ENCODE measurements at regions not wholly inside any gene's neighbourhood (a gene's known extent, or its start where the extent isn't known, plus 50 kb on each side); places are given as distances from the start of the nearest gene placed in this dataset.

DNA sequence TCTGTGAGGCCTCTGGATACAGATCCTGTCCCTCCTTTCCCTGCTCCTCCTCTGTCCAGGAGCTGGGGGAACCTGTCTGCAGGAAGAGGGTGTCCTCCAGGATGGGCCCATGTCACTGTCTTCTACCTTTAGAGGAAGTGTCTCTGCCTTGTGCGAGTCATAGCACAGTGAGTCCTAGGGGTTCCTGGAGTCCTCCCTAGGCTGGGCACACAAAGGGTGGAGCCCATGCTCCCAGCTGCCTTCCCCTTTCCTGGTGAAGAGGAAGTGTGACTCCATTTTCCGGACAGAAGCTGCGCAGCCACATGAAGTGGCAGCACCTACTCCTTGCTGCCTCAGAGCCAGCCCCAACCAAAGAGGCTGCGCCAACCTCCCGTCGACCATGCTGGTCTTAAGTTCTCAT lies 112.2 kb downstream of the CTTN start:
- WGBS (ENCODE audit: insufficient coverage) = 92% methylated on average over 6 of the region's 6 CpGs
- H3K4me1 ChIP-seq (ENCODE audit: control insufficient read depth, insufficient read depth, low read length) = no peaks in the 10 kb centered on the region
- no peak overlapping the region for H3K4me3 Mint-ChIP-seq

DNA sequence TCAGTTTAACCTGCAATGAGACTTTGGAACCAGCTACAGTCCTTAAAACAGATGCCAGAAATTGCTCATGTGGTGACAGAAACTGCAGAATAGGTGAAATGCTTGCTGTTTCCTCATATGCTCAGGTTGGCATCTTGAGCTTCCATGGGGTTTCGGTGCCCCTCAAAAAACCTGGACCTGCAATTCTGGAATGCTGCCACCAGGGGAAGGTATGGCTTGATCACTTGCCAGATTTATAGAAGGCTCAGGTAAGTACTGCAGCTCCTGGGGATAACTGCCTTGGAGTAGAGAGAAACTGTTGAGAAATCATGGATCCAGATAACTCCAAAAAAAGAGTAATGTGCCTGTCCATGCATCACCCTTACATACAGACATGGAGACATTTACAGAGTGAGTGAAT lies 113.0 kb downstream of the CTTN start:
- 97% methylated on average over 1 of the region's 1 CpG for WGBS (ENCODE audit: insufficient coverage)
- peaks cover 9 to 11% of the 10 kb centered on the region in 2 donors for H3K9me3 Mint-ChIP-seq
- intact Hi-C loops (cut with micrococcal nuclease) = no loop called here
- Histone ChIP-seq H3K27me3 (ENCODE audit: control insufficient read depth, insufficient read depth, low read length) (no peaks in the 10 kb centered on the region), H3K27ac (ENCODE audit: low read length) (no peak overlapping the region), H3K36me3 (ENCODE audit: control insufficient read depth, insufficient read depth, low read length) (no peaks in the 10 kb centered on the region), H3K9me3 (ENCODE audit: control insufficient read depth, insufficient read depth, low read length) (peaks cover 9% of the 10 kb centered on the region), H3K4me1 (ENCODE audit: control insufficient read depth, insufficient read depth, low read length) (no peaks in the 10 kb centered on the region), H3K4me3 (ENCODE audit: low read length) (no peak overlapping the region)
- peaks cover 11 to 53% of the 10 kb centered on the region in 2 donors for H3K27me3 Mint-ChIP-seq (ENCODE audit: low read depth in 2 of 2)
- TF ChIP-seq, protein P1, sequence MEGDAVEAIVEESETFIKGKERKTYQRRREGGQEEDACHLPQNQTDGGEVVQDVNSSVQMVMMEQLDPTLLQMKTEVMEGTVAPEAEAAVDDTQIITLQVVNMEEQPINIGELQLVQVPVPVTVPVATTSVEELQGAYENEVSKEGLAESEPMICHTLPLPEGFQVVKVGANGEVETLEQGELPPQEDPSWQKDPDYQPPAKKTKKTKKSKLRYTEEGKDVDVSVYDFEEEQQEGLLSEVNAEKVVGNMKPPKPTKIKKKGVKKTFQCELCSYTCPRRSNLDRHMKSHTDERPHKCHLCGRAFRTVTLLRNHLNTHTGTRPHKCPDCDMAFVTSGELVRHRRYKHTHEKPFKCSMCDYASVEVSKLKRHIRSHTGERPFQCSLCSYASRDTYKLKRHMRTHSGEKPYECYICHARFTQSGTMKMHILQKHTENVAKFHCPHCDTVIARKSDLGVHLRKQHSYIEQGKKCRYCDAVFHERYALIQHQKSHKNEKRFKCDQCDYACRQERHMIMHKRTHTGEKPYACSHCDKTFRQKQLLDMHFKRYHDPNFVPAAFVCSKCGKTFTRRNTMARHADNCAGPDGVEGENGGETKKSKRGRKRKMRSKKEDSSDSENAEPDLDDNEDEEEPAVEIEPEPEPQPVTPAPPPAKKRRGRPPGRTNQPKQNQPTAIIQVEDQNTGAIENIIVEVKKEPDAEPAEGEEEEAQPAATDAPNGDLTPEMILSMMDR (IDR thresholded peaks at IDR 0.05) = no peak
- H3K36me3 Mint-ChIP-seq = peaks cover 15% of the 10 kb centered on the region
- no peak overlapping the region for H3K27ac Mint-ChIP-seq
- no peaks in the 10 kb centered on the region for H3K4me1 Mint-ChIP-seq
- no peak for DNase-seq
- H3K4me3 Mint-ChIP-seq = no peak overlapping the region
- no peak for ATAC-seq

More for the DNA sequence above, 112.2 kb downstream of the CTTN start:
- TF ChIP-seq, protein P1 (IDR thresholded peaks at IDR 0.05) = no peak
- H3K27ac ChIP-seq (ENCODE audit: low read length) = no peak overlapping the region
- no peak for DNase-seq
- no peaks in the 10 kb centered on the region for H3K4me1 Mint-ChIP-seq
- peaks cover 15% of the 10 kb centered on the region for H3K36me3 Mint-ChIP-seq
- no peaks in the 10 kb centered on the region for H3K36me3 ChIP-seq (ENCODE audit: control insufficient read depth, insufficient read depth, low read length)
- no peak for ATAC-seq
- peaks cover 7 to 45% of the 10 kb centered on the region in 2 donors for H3K27me3 Mint-ChIP-seq (ENCODE audit: low read depth in 2 of 2)
- no peak overlapping the region for H3K4me3 ChIP-seq (ENCODE audit: low read length)
- peaks cover 9% of the 10 kb centered on the region for H3K9me3 ChIP-seq (ENCODE audit: control insufficient read depth, insufficient read depth, low read length)
- H3K9me3 Mint-ChIP-seq = peaks cover 9 to 11% of the 10 kb centered on the region in 2 donors
- no peaks in the 10 kb centered on the region for H3K27me3 ChIP-seq (ENCODE audit: control insufficient read depth, insufficient read depth, low read length)
- H3K27ac Mint-ChIP-seq = no peak overlapping the region
- intact Hi-C loops (cut with micrococcal nuclease) = no loop called here

DNA sequence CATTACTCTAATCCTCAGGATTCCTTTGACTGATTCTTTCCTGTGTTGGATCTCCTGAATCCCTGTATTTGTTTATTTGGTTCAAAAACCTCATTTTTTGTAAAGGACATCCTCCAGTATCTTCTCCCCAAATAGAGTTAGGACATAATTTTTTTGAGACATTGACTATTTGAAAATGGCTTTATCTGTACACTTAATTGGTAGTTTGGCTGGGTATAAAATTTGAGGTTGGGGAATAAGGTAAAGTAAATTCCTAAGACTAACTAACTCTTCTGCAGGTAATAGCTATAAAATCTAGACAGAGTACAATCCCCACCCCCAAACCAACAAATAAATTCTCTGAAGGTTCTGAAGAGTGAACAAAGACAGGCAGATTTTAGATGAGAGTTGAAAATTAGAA lies 114.4 kb downstream of the CTTN start:
- H3K27ac ChIP-seq (ENCODE audit: low read length) = no peak overlapping the region
- H3K27ac Mint-ChIP-seq = no peak overlapping the region
- no peaks in the 10 kb centered on the region for H3K4me1 ChIP-seq (ENCODE audit: control insufficient read depth, insufficient read depth, low read length)
- H3K4me3 ChIP-seq (ENCODE audit: low read length) = no peak overlapping the region
- no peak for DNase-seq
- H3K9me3 ChIP-seq (ENCODE audit: control insufficient read depth, insufficient read depth, low read length) = peaks cover 9% of the 10 kb centered on the region
- no peaks in the 10 kb centered on the region for H3K27me3 ChIP-seq (ENCODE audit: control insufficient read depth, insufficient read depth, low read length)
- no peaks in the 10 kb centered on the region for H3K4me1 Mint-ChIP-seq
- peaks cover 15% of the 10 kb centered on the region for H3K36me3 Mint-ChIP-seq
- H3K36me3 ChIP-seq (ENCODE audit: control insufficient read depth, insufficient read depth, low read length) = no peaks in the 10 kb centered on the region
- H3K4me3 Mint-ChIP-seq = no peak overlapping the region
- H3K27me3 Mint-ChIP-seq (ENCODE audit: low read depth in 2 of 2) = peaks cover 11 to 65% of the 10 kb centered on the region in 2 donors
- no peak for ATAC-seq
- H3K9me3 Mint-ChIP-seq = peaks cover 9 to 11% of the 10 kb centered on the region in 2 donors
- intact Hi-C loops (cut with micrococcal nuclease) = no loop called here
- TF ChIP-seq, protein P1 (IDR thresholded peaks at IDR 0.05) = no peak

DNA sequence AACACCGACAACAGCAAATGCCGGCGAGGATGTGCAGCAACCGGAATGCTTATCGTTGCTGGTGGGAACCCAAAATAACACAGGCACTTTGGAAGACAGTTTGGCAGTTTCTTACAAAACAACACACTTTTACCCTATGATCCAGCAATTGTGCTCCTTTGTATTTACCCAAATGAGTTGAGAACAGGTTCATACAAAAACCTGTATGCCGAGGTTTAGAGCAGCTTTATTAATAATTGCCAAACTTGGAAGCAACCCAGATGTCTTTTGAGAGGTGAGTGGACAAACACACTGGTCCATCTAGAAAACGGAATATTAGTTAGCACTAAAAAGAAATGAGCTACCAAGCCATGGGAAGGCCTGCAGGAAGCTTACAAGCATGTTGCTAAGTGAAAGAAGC lies 118.9 kb downstream of the CTTN start:
- H3K36me3 ChIP-seq (ENCODE audit: control insufficient read depth, insufficient read depth, low read length) = no peaks in the 10 kb centered on the region
- no peaks in the 10 kb centered on the region for H3K27me3 ChIP-seq (ENCODE audit: control insufficient read depth, insufficient read depth, low read length)
- Mint-ChIP-seq H3K4me3 (no peak overlapping the region), H3K27me3 (ENCODE audit: low read depth in 2 of 2) (peaks cover 30 to 78% of the 10 kb centered on the region in 2 donors), H3K27ac (no peak overlapping the region), H3K9me3 (peaks cover 9 to 10% of the 10 kb centered on the region in 2 donors), H3K36me3 (peaks cover 9% of the 10 kb centered on the region), H3K4me1 (no peaks in the 10 kb centered on the region)
- WGBS (ENCODE audit: insufficient coverage) = 92% methylated on average over 7 of the region's 7 CpGs
- DNase-seq (no peak), ATAC-seq (no peak)
- TF ChIP-seq, protein P1 (IDR thresholded peaks at IDR 0.05) = no peak
- no peak overlapping the region for H3K4me3 ChIP-seq (ENCODE audit: low read length)
- peaks cover 5% of the 10 kb centered on the region for H3K9me3 ChIP-seq (ENCODE audit: control insufficient read depth, insufficient read depth, low read length)
- no peak overlapping the region for H3K27ac ChIP-seq (ENCODE audit: low read length)
- H3K4me1 ChIP-seq (ENCODE audit: control insufficient read depth, insufficient read depth, low read length) = no peaks in the 10 kb centered on the region
- intact Hi-C loops (cut with micrococcal nuclease) = no loop called here
